Sigmoid colon (tissue), 3 donors: ENCODE measurements at regions not wholly inside any gene's neighbourhood (a gene's known extent, or its start where the extent isn't known, plus 50 kb on each side); places are given as distances from the start of the nearest gene placed in this dataset.

Experiments
- CTCF ChIP-seq, 4 experiments: fragments of 450-650 bp in 3 of 4; fragments of 200-600 bp in 1 of 4; IDR thresholded peaks; one replicate each; pipeline ENCODE4 v1.5.1; 2016 to 2019; ENCODE audit warnings: antibody characterized with exemption in 4 of 4, mild to moderate bottlenecking in 3 of 4, moderate library complexity in 2 of 4
- POLR2A ChIP-seq, 2 donors: fragments of 450-650 bp; IDR thresholded peaks; one replicate each; pipeline ENCODE4 v1.6.1; 2016; ENCODE audit warnings: antibody characterized with exemption in 2 of 2, mild to moderate bottlenecking in 2 of 2, moderate library complexity in 2 of 2

- TF ChIP-seq CTCF (IDR thresholded peaks at IDR 0.05) (no peak), POLR2A (IDR thresholded peaks at IDR 0.05) (no peak)
Observed at GRCh38 chr13:111902726-111903125, 164.2 kb upstream of the SOX1 start.
